Astrocyte (in vitro differentiated cells and primary cell): ENCODE measurements at regions not wholly inside any gene's neighbourhood (a gene's known extent, or its start where the extent isn't known, plus 50 kb on each side); places are given as distances from the start of the nearest gene placed in this dataset.

Experiments used
- CTCF ChIP-seq: IDR thresholded peaks from 2 replicates; pipeline ENCODE4 v1.5.1; 2011; ENCODE audit warnings: low read depth, mild to moderate bottlenecking, inconsistent platforms, low read length, moderate library complexity; ENCODE audit not compliant: insufficient read depth
- EZH2 ChIP-seq: IDR thresholded peaks from 2 replicates; pipeline ENCODE4 v1.6.1; 2012; ENCODE audit warnings: mild to moderate bottlenecking, low read length, inconsistent platforms; ENCODE audit not compliant: insufficient read depth

GRCh38 chr17:70597774-70598173 lies 428.4 kb downstream of the KCNJ2 start:
- TF ChIP-seq CTCF = no peak
- no peak for TF ChIP-seq EZH2
